Stomach (tissue), 8 donors: ENCODE measurements at regions not wholly inside any gene's neighbourhood (a gene's known extent, or its start where the extent isn't known, plus 50 kb on each side); places are given as distances from the start of the nearest gene placed in this dataset.

Experiments
- DNase-seq, 2 donors: peaks; one replicate each; pipeline versions ENCODE4 v3.0.0 to v3.0.0-alpha.2; 2013 to 2019
- H3K27ac ChIP-seq, 5 donors: fragments of 200-600 bp in 4 of 5; sonication (generic) in 4 of 5; one replicate each; pipeline ENCODE4 v1.5.1; 2013 to 2019; ENCODE audit warnings: mild to moderate bottlenecking in 1 of 5, moderate library complexity in 1 of 5
- H3K27me3 ChIP-seq, 3 donors: fragments of 200-600 bp; sonication (generic); one replicate each; pipeline ENCODE4 v1.5.1; 2017 to 2019; ENCODE audit warnings: mixed run types in 1 of 3
- H3K36me3 ChIP-seq, 4 donors: fragments of 200-600 bp; sonication (generic); 1 replicate in 3 of 4; 2 replicates in 1 of 4; pipeline ENCODE4 v1.5.1; 2016 to 2019
- H3K4me1 ChIP-seq, 4 donors: fragments of 200-600 bp; sonication (generic); one replicate each; pipeline ENCODE4 v1.5.1; 2016 to 2019
- H3K4me3 ChIP-seq, 4 donors: fragments of 200-600 bp; sonication (generic) in 3 of 4; one replicate each; pipeline ENCODE4 v1.5.1; 2016 to 2019; ENCODE audit warnings: mild to moderate bottlenecking in 1 of 4
- H3K9me3 ChIP-seq, 4 donors: fragments of 200-600 bp; sonication (generic); one replicate each; pipeline ENCODE4 v1.5.1; 2016 to 2019
- CTCF ChIP-seq, 7 experiments: fragments of 450-650 bp in 4 of 7; fragments of 200-600 bp in 3 of 7; sonication (generic) in 3 of 7; IDR thresholded peaks; one replicate each; pipeline ENCODE4 v1.5.1; 2016 to 2019; ENCODE audit warnings: antibody characterized with exemption in 7 of 7, control low read depth in 2 of 7, mild to moderate bottlenecking in 1 of 7
- EP300 ChIP-seq: sonication (generic); formaldehyde crosslinking; IDR thresholded peaks from one replicate; pipeline ENCODE4 v1.6.1; 2017; ENCODE audit warnings: antibody characterized with exemption
- POLR2A ChIP-seq, 4 donors: fragments of 450-650 bp; IDR thresholded peaks; one replicate each; pipeline ENCODE4 v1.6.1; 2016; ENCODE audit warnings: antibody characterized with exemption in 4 of 4, control low read depth in 2 of 4, mild to moderate bottlenecking in 1 of 4, moderate library complexity in 1 of 4
- POLR2AphosphoS5 ChIP-seq, 3 donors: sonication (generic); formaldehyde crosslinking; IDR thresholded peaks; one replicate each; pipeline ENCODE4 v1.6.1; 2016; ENCODE audit warnings: antibody characterized with exemption in 3 of 3
- WGBS, 5 donors: extraction: QIAGEN DNeasy Blood & Tissue Kit in 3 of 5; methylation state at CpG; one replicate each; pipeline versions ENCODE4 v1.1.5 to v1.1.7; 2013 to 2018; 5-methylcytosine and 5-hydroxymethylcytosine counted together
- intact Hi-C: fragments of 100-400 bp; cut with DNase I; formaldehyde crosslinking; loops from one replicate; pipeline ENCODE4 v1.15.1; 2023; ENCODE audit warnings: low total_unique reads
- donor health status: healthy with polysubstance abuse.
- donor health status: Bipolar disorder and iron deficiency.
- donor health status: healthy.

GRCh38 chr4:52358883-52359321 lies 300.2 kb downstream of the USP46 start:
- WGBS, 5 donors = 64 to 78% (median 73%) methylated on average over 1 of the region's 1 CpG
- peak in 1 of 2 donors; percentile 43 for DNase-seq

GRCh38 chr4:52366191-52366590 lies 292.9 kb downstream of the USP46 start:
- no peaks in the 10 kb centered on the region for H3K4me1 ChIP-seq
- no peak overlapping the region for H3K4me3 ChIP-seq
- intact Hi-C loops = no loop called here
- no peak for TF ChIP-seq POLR2AphosphoS5 (IDR thresholded peaks at IDR 0.05)
- TF ChIP-seq POLR2A (IDR thresholded peaks at IDR 0.05) = no peak
- WGBS, 5 donors = 91 to 96% (median 94%) methylated on average over 5 of the region's 5 CpGs
- H3K9me3 ChIP-seq = no peaks in the 10 kb centered on the region
- no peaks in the 10 kb centered on the region for H3K36me3 ChIP-seq
- DNase-seq = no peak
- H3K27me3 ChIP-seq = no peaks in the 10 kb centered on the region
- H3K27ac ChIP-seq = no peak overlapping the region

More at GRCh38 chr4:52358883-52359321, 300.2 kb downstream of the USP46 start:
- Histone ChIP-seq H3K4me1 (no peaks in the 10 kb centered on the region), H3K27me3 (no peaks in the 10 kb centered on the region), H3K27ac (no peak overlapping the region), H3K4me3 (no peak overlapping the region), H3K9me3 (no peaks in the 10 kb centered on the region), H3K36me3 (no peaks in the 10 kb centered on the region)
- intact Hi-C loops = no loop called here
- no peak for TF ChIP-seq CTCF (IDR thresholded peaks at IDR 0.05)
- TF ChIP-seq POLR2A (IDR thresholded peaks at IDR 0.05) = no peak
- TF ChIP-seq EP300 = no peak
- TF ChIP-seq POLR2AphosphoS5 (IDR thresholded peaks at IDR 0.05) = no peak

GRCh38 chr4:52366621-52367020 lies 292.5 kb downstream of the USP46 start:
- TF ChIP-seq EP300 = no peak
- TF ChIP-seq POLR2AphosphoS5 (IDR thresholded peaks at IDR 0.05) = no peak
- no peak for TF ChIP-seq POLR2A (IDR thresholded peaks at IDR 0.05)
- TF ChIP-seq CTCF (IDR thresholded peaks at IDR 0.05) = no peak
- WGBS, 5 donors = 55 to 83% (median 71%) methylated on average over 4 of the region's 4 CpGs
- Histone ChIP-seq H3K27me3 (no peaks in the 10 kb centered on the region), H3K4me3 (no peak overlapping the region), H3K36me3 (no peaks in the 10 kb centered on the region), H3K4me1 (no peaks in the 10 kb centered on the region), H3K27ac (no peak overlapping the region), H3K9me3 (no peaks in the 10 kb centered on the region)
- no peak for DNase-seq
- intact Hi-C loops = no loop called here

GRCh38 chr4:52367282-52367830 lies 291.7 kb downstream of the USP46 start:
- no peaks in the 10 kb centered on the region for H3K4me1 ChIP-seq

More at GRCh38 chr4:52367282-52367830, 291.7 kb downstream of the USP46 start:
- no peak for TF ChIP-seq POLR2A (IDR thresholded peaks at IDR 0.05)
- TF ChIP-seq EP300 = no peak
- TF ChIP-seq POLR2AphosphoS5 (IDR thresholded peaks at IDR 0.05) = no peak
- no peak for TF ChIP-seq CTCF (IDR thresholded peaks at IDR 0.05)
- WGBS, 5 donors = 49 to 74% (median 67%) methylated on average over 2 of the region's 2 CpGs
- DNase-seq = no peak
- intact Hi-C loops = no loop called here
- no peaks in the 10 kb centered on the region for H3K27me3 ChIP-seq
- H3K36me3 ChIP-seq = no peaks in the 10 kb centered on the region
- no peak overlapping the region for H3K27ac ChIP-seq
- no peak overlapping the region for H3K4me3 ChIP-seq
- no peaks in the 10 kb centered on the region for H3K9me3 ChIP-seq
